ENCODE measurements at regions not wholly inside any gene's neighbourhood (a gene's known extent, or its start where the extent isn't known, plus 50 kb on each side); places are given as distances from the start of the nearest gene placed in this dataset.

DNA sequence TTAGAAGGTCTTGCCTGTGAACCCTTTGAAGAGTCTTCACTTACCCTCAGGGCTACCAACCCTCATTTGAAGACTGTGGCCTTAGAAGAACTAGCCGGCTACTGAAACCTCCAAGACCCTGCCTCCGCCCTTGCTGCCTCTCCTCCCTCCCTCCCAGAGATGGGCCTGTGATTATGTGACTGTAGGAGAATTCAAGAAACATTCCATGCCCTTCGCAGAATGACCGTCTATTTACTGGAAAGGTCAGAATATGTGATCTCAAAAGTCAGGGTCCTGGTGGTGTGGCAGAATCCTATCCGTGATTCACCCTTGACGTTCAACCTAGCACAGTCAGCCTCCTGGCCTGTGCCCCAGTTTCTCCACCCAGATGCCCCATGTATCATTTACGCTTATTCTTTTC is 109.6 kb downstream of the CTNND1 start:
- H3K27me3 ChIP-seq (ENCODE audit: control insufficient read depth, insufficient read depth, low read length) = no peaks in the 10 kb centered on the region
- no peak overlapping the region for H3K4me3 ChIP-seq (ENCODE audit: low read depth, low read length)
- no peaks in the 10 kb centered on the region for H3K9me3 ChIP-seq (ENCODE audit: control insufficient read depth, insufficient read depth, low read length)
- DNase-seq (ENCODE audit: low read depth, low spot score) = no peak
- ChIA-PET CTCF (no interaction called here), POLR2A (no interaction called here)
- no peak for TF ChIP-seq CTCF (IDR thresholded peaks at IDR 0.05; ENCODE audit: low read depth, low read length)
- H3K27ac ChIP-seq (ENCODE audit: low read depth, low read length) = no peak overlapping the region

DNA sequence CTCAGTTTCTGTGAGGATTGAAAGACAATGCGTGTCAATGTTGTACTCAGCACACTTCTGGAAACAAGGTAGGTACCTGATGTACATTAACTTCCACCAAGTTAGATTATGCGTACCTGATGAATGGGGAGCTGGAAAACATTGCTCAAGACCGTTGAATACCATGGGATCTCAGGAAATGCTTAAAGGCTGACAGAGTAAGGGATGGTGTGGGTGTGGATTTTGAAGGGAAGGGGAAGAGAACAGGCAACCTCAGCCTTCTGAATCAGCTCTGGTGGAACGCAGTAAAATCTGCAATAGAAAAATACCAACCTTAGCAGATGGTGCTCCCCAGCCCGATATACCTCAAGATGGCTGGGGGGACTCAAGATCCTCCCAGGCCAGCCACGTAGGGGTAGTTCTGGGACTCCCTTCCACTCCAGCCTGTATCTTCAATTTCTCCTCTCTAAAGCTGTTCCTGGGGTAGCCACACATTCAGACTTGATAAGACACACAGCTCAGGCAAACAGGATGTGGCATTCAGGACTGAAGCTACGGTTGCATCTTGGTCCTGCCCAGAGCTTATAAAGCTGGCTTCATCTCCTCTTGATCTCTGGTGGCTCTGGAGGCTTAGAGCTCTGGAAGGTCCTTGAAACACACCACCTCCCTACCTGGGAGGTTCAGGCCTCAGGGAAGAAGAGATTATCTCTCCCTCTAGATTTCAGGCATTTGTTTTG is 111.8 kb downstream of the CTNND1 start:
- ChIA-PET CTCF (interaction anchor here (0.6 kb wide), 1 partner anchor 915 kb away, joined by 3 read pairs; no protein-coding TSS in a partner anchor), POLR2A (no interaction called here)
- TF ChIP-seq CTCF (IDR thresholded peaks at IDR 0.05; ENCODE audit: low read depth, low read length) = no peak
- Histone ChIP-seq H3K27ac (ENCODE audit: low read depth, low read length) (no peak overlapping the region), H3K9me3 (ENCODE audit: control insufficient read depth, insufficient read depth, low read length) (no peaks in the 10 kb centered on the region), H3K4me3 (ENCODE audit: low read depth, low read length) (no peak overlapping the region), H3K27me3 (ENCODE audit: control insufficient read depth, insufficient read depth, low read length) (no peaks in the 10 kb centered on the region)
- DNase-seq (ENCODE audit: low read depth, low spot score) = no peak

DNA sequence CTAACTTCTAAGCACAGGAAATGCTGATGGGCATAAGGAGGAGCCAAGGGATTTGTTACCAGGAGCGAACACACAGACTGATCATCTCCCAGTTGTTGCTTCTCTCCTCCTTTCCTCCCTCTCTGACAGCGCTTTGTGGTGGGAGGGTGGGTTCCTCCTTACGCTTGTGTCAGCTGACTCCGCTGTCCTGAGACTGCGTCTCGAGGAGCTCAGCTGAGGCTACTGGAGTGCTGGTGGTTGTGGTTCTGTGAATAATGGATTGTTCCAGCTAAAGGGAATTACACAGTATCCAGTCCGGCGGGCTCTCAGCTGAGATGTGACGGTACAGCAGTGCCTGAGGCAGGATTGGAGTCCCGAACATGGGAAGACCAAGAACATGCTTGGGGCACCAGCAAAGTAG is 113.4 kb downstream of the CTNND1 start:
- DNase-seq (ENCODE audit: low read depth, low spot score) = no peak
- TF ChIP-seq CTCF (IDR thresholded peaks at IDR 0.05; ENCODE audit: low read depth, low read length) = no peak
- ChIA-PET CTCF (no interaction called here), POLR2A (no interaction called here)
- H3K27ac ChIP-seq (ENCODE audit: low read depth, low read length) = no peak overlapping the region
- no peaks in the 10 kb centered on the region for H3K27me3 ChIP-seq (ENCODE audit: control insufficient read depth, insufficient read depth, low read length)
- no peak overlapping the region for H3K4me3 ChIP-seq (ENCODE audit: low read depth, low read length)
- no peaks in the 10 kb centered on the region for H3K9me3 ChIP-seq (ENCODE audit: control insufficient read depth, insufficient read depth, low read length)

GRCh38 chr11:57881647-57882046 is 120.0 kb downstream of the CTNND1 start:
- no peak for TF ChIP-seq CTCF (IDR thresholded peaks at IDR 0.05; ENCODE audit: low read depth, low read length)
- DNase-seq (ENCODE audit: low read depth, low spot score) = no peak
- ChIA-PET CTCF (no interaction called here), POLR2A (no interaction called here)
- H3K27ac ChIP-seq (ENCODE audit: low read depth, low read length) = no peak overlapping the region
- H3K9me3 ChIP-seq (ENCODE audit: control insufficient read depth, insufficient read depth, low read length) = no peaks in the 10 kb centered on the region
- H3K27me3 ChIP-seq (ENCODE audit: control insufficient read depth, insufficient read depth, low read length) = no peaks in the 10 kb centered on the region
- H3K4me3 ChIP-seq (ENCODE audit: low read depth, low read length) = no peak overlapping the region

DNA sequence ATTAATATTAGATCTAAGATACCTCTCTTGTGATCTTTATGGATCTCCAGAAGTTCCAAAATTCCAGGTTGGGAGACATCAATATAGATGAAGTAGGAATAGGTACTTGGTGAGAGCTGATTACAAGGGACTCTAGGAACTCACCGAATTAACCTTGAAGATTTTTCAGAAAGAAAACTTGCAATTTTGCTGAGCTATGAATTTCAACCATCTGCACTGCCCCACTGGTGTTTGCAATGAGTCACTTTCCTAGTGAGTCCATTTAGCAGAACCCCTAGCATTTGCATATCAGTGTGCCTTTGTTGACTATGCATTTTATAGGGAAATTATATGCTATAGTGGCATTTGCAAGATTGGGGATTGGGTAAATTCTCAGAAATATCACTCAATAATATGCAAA is 122.0 kb downstream of the CTNND1 start:
- CTCF ChIA-PET = interaction anchor here (0.5 kb wide), 1 partner anchor 693 kb away, joined by 3 read pairs; no protein-coding TSS in a partner anchor
- POLR2A ChIA-PET = no interaction called here

More for the DNA sequence above, 122.0 kb downstream of the CTNND1 start:
- H3K27me3 ChIP-seq (ENCODE audit: control insufficient read depth, insufficient read depth, low read length) = no peaks in the 10 kb centered on the region
- DNase-seq (ENCODE audit: low read depth, low spot score) = no peak
- no peaks in the 10 kb centered on the region for H3K9me3 ChIP-seq (ENCODE audit: control insufficient read depth, insufficient read depth, low read length)
- no peak overlapping the region for H3K4me3 ChIP-seq (ENCODE audit: low read depth, low read length)
- TF ChIP-seq CTCF (IDR thresholded peaks at IDR 0.05; ENCODE audit: low read depth, low read length) = no peak
- H3K27ac ChIP-seq (ENCODE audit: low read depth, low read length) = no peak overlapping the region
